ENCODE measurements at regions not wholly inside any gene's neighbourhood (a gene's known extent, or its start where the extent isn't known, plus 50 kb on each side); places are given as distances from the start of the nearest gene placed in this dataset.

DNA sequence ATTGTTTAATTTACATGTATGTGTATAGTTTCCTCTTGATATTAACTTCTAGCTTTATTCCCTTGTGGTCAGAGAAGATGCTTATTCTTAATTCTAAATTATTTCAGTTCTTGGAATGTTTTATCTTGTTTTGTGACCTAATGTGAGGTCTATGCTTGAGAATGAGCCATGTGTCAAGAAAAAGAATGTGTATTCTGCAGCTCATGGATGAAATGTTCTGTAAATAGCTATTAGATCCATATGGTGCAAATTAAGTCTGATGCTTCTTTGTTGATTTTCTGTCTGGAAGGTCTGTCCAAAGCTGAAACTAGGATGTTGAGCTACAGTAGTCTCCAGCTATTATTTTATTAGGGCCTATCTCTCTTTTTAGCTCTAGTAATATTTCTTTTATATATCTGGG lies 187.3 kb upstream of the RASGEF1B start:
- TF ChIP-seq CTCF (conservative IDR thresholded peaks at IDR 0.05; ENCODE audit: low read length): no peak
- DNase-seq (ENCODE audit: low read depth): no peak
- H3K4me3 ChIP-seq (ENCODE audit: low read length): no peak overlapping the region

DNA sequence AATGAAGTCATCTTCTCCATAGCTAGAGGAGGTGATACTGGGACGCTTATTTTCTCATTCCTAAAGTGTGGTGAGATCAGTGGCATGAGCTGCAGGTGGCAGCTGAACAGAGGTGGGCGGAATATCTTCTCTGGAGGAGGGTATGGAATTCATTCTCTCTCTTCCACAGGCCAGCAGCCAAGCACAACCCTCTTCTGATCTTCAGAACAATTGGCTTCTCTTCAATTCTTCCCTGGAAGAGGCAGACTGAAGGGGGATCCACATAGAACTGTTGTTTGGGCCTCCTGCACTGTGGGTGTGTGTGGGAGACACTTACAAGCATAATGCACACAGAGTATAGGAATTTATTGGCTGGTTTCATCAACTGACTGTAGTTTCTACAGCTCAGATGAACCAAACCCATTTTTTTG lies 180.4 kb upstream of the RASGEF1B start:
- no peak overlapping the region for H3K4me3 ChIP-seq (ENCODE audit: low read length)
- TF ChIP-seq CTCF (conservative IDR thresholded peaks at IDR 0.05; ENCODE audit: low read length): no peak
- no peak for DNase-seq (ENCODE audit: low read depth)

DNA sequence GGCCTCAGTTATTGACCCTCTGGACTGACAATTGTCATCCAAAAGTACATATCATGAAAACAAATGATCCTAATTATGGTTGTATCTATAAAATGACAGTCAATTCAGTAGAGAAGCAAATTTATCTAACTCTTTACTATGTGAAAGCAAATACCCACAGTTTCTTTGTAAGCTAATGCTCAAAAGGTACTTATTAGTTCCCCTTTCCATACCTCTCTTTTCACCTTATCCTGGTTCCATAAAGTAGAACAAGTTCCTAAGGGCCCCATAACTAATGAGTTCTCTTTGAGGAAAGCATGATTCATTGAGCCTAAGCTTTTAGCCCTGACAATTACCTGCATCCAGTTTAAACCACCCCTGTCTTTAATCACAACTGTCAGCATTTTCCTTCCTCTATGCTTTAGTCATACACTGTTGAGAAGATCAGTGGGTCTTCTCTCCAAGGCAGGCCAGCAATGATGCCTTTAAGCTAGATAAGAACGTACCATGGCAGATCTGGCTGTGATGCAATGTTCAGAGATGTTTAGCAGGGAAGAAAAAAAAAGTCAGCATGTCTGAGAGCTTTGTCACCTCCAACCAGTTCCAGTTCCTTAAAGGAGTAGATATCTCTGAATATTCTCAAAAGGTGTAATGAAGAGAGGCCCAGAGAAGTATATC lies 179.7 kb upstream of the RASGEF1B start:
- DNase-seq (ENCODE audit: low read depth): no peak
- no peak for TF ChIP-seq CTCF (conservative IDR thresholded peaks at IDR 0.05; ENCODE audit: low read length)
- no peak overlapping the region for H3K4me3 ChIP-seq (ENCODE audit: low read length)

DNA sequence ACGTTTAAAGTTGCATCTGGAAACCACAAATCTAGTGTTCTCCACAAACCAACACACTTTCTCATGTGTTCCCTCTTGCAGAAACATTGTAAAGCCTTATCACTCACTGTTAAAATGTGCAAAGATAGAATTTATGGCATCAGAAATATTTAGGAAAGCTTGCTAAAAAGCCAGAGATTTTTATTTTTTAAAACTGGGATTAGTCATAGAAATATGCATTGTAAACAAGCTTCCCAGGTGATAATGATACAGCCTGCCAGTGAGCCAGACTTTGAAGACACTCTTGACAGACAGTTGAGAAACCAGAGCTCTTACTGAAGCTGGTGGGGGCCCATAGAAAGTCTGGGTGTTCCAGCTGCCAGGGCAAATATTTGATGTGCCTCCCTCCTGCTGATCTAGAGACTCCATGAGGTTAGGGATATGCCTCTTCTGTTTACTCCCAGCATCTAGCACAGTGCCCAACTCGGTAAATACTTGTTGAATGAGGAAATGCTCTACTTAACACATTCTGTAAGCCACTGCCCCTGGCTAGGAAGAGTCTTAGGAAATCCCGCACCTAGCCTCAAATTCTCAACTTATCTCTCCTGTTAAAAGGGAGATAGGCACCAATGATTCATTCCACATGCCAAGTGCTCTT lies 179.0 kb upstream of the RASGEF1B start:
- no peak overlapping the region for H3K4me3 ChIP-seq (ENCODE audit: low read length)
- no peak for TF ChIP-seq CTCF (conservative IDR thresholded peaks at IDR 0.05; ENCODE audit: low read length)
- DNase-seq (ENCODE audit: low read depth): no peak

DNA sequence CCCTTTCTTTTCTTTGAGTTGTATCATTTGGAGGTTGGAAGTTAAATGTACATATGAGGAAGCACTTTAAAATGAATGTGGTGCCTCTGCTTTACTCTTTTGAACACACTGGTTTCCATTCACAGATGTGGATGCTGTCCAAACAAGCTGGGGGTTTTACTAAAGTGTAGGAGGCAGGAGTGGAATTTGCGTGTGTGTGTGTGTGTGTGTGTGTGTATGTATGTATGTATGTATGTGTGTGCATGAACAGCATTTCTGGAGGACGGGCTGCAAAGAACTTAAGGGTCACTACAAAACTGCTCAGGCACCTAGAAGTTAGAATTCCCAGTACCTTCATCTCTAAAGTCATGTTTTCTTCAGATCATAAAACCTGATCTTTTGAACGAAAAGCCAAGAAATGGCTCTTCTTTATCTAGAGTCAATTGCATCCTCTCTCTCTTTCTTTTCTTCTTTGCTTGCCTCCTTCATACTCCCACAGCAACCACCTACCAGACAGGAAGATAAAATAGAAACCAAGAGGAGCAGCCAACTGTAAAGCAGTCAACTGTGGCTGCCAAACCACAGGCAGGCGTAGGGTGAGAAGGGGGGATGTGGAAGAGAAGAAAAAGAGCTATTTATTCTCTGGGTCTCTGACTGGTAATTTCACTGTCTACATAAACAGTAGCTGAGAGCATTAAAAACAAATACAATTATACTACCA lies 177.0 kb upstream of the RASGEF1B start:
- no peak for TF ChIP-seq CTCF (conservative IDR thresholded peaks at IDR 0.05; ENCODE audit: low read length)
- no peak overlapping the region for H3K4me3 ChIP-seq (ENCODE audit: low read length)
- no peak for DNase-seq (ENCODE audit: low read depth)

DNA sequence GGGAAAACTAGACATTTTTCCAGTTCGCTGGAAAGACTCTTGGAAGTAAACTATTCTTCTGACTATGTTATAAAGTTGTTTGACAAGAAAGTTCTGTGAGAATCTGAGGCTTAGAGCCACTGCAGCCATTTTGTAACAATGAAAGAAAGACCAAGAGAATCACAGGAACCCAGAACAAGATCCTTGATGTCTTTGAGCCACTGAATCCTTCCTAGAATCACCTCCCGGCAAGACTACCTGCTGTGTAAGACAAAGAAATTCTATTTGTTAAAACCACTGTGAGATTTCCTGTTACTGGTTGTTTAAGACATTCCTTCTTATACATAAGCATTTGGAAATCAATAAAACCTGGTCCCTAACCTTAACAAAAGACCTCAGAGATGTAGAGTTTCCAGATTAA lies 175.7 kb upstream of the RASGEF1B start:
- no peak for DNase-seq (ENCODE audit: low read depth)
- no peak for TF ChIP-seq CTCF (conservative IDR thresholded peaks at IDR 0.05; ENCODE audit: low read length)
- H3K4me3 ChIP-seq (ENCODE audit: low read length): no peak overlapping the region

GRCh38 chr4:81642543-81642942 lies 170.8 kb upstream of the RASGEF1B start:
- DNase-seq (ENCODE audit: low read depth): no peak
- no peak for TF ChIP-seq CTCF (conservative IDR thresholded peaks at IDR 0.05; ENCODE audit: low read length)
- H3K4me3 ChIP-seq (ENCODE audit: low read length): no peak overlapping the region

Data from AG10803 (cell line).